ENCODE measurements at regions not wholly inside any gene's neighbourhood (a gene's known extent, or its start where the extent isn't known, plus 50 kb on each side); places are given as distances from the start of the nearest gene placed in this dataset.

GRCh38 chr4:41377196-41377595 is 120.5 kb downstream of the UCHL1 start:
- no peak overlapping the region for H3K4me3 ChIP-seq
- no peak for TF ChIP-seq CTCF (IDR thresholded peaks at IDR 0.05)
- H3K9me3 ChIP-seq: no peaks in the 10 kb centered on the region
- ATAC-seq (ENCODE audit: insufficient number of reproducible peaks, low FRiP score, low read depth) (no peak), DNase-seq (ENCODE audit: low spot score) (no peak)
- no peak overlapping the region for H3K27ac ChIP-seq
- H3K4me1 ChIP-seq (ENCODE audit: control insufficient read depth in 1 of 2, low read depth in 2 of 2): peaks cover 16 to 83% of the 10 kb centered on the region in 2 donors
- H3K27me3 ChIP-seq (replicated peaks; ENCODE audit: insufficient read depth): no peaks in the 10 kb centered on the region
- no peaks in the 10 kb centered on the region for H3K36me3 ChIP-seq

- Histone ChIP-seq H3K27ac (no peak overlapping the region), H3K4me3 (no peak overlapping the region), H3K36me3 (no peaks in the 10 kb centered on the region), H3K27me3 (replicated peaks; ENCODE audit: insufficient read depth) (no peaks in the 10 kb centered on the region), H3K9me3 (no peaks in the 10 kb centered on the region), H3K4me1 (ENCODE audit: control insufficient read depth in 1 of 2, low read depth in 2 of 2) (peaks cover 12 to 78% of the 10 kb centered on the region in 2 donors)
- DNase-seq (ENCODE audit: low spot score) (no peak), ATAC-seq (ENCODE audit: insufficient number of reproducible peaks, low FRiP score, low read depth) (no peak)
- TF ChIP-seq CTCF (IDR thresholded peaks at IDR 0.05): no peak
Observed at GRCh38 chr4:41379230-41379629, 122.5 kb downstream of the UCHL1 start.

- Histone ChIP-seq H3K4me3 (no peak overlapping the region), H3K27ac (no peak overlapping the region), H3K4me1 (ENCODE audit: control insufficient read depth in 1 of 2, low read depth in 2 of 2) (peaks cover 9 to 81% of the 10 kb centered on the region in 2 donors), H3K27me3 (replicated peaks; ENCODE audit: insufficient read depth) (no peaks in the 10 kb centered on the region), H3K36me3 (no peaks in the 10 kb centered on the region), H3K9me3 (no peaks in the 10 kb centered on the region)
- DNase-seq (ENCODE audit: low spot score) (no peak), ATAC-seq (ENCODE audit: insufficient number of reproducible peaks, low FRiP score, low read depth) (no peak)
- TF ChIP-seq CTCF (IDR thresholded peaks at IDR 0.05): no peak
Observed at GRCh38 chr4:41380511-41381157, 123.9 kb downstream of the UCHL1 start.

GRCh38 chr4:41381384-41381783 is 124.7 kb downstream of the UCHL1 start:
- Histone ChIP-seq H3K27me3 (replicated peaks; ENCODE audit: insufficient read depth) (no peaks in the 10 kb centered on the region), H3K27ac (no peak overlapping the region), H3K4me3 (no peak overlapping the region), H3K36me3 (no peaks in the 10 kb centered on the region), H3K9me3 (no peaks in the 10 kb centered on the region), H3K4me1 (ENCODE audit: control insufficient read depth in 1 of 2, low read depth in 2 of 2) (peaks cover 9 to 79% of the 10 kb centered on the region in 2 donors)
- TF ChIP-seq CTCF (IDR thresholded peaks at IDR 0.05): no peak
- DNase-seq (ENCODE audit: low spot score) (no peak), ATAC-seq (ENCODE audit: insufficient number of reproducible peaks, low FRiP score, low read depth) (no peak)

GRCh38 chr4:41384992-41385391 is 128.3 kb downstream of the UCHL1 start:
- Histone ChIP-seq H3K4me3 (no peak overlapping the region), H3K27ac (no peak overlapping the region), H3K27me3 (replicated peaks; ENCODE audit: insufficient read depth) (no peaks in the 10 kb centered on the region), H3K4me1 (ENCODE audit: control insufficient read depth in 1 of 2, low read depth in 2 of 2) (peaks cover 9 to 67% of the 10 kb centered on the region in 2 donors), H3K36me3 (no peaks in the 10 kb centered on the region), H3K9me3 (no peaks in the 10 kb centered on the region)
- TF ChIP-seq CTCF (IDR thresholded peaks at IDR 0.05): no peak
- DNase-seq (ENCODE audit: low spot score): no peak
- no peak for ATAC-seq (ENCODE audit: insufficient number of reproducible peaks, low FRiP score, low read depth)
